SJCRH30 (cell line): ENCODE measurements at regions not wholly inside any gene's neighbourhood (a gene's known extent, or its start where the extent isn't known, plus 50 kb on each side); places are given as distances from the start of the nearest gene placed in this dataset.

Source experiments
- DNase-seq, 2 experiments: peaks; one replicate each; pipeline ENCODE4 v3.0.0-alpha.2; 2015 to 2020
- H3K27ac ChIP-seq: fragments of 250-450 bp; sonication (Bioruptor Pico); 2 replicates; pipeline ENCODE4 v1.5.1; 2020; ENCODE audit warnings: mild to moderate bottlenecking, moderate library complexity
- H3K27me3 ChIP-seq: fragments of 250-450 bp; sonication (Bioruptor Pico); 2 replicates; pipeline ENCODE4 v1.5.1; 2020; ENCODE audit warnings: mild to moderate bottlenecking, moderate library complexity
- H3K36me3 ChIP-seq: fragments of 250-450 bp; sonication (Bioruptor Pico); 2 replicates; pipeline ENCODE4 v1.5.1; 2020; ENCODE audit warnings: mild to moderate bottlenecking, moderate library complexity
- H3K4me1 ChIP-seq: fragments of 250-450 bp; sonication (Bioruptor Pico); 2 replicates; pipeline ENCODE4 v1.5.1; 2020; ENCODE audit warnings: mild to moderate bottlenecking, moderate library complexity
- H3K4me3 ChIP-seq: fragments of 250-450 bp; sonication (Bioruptor Pico); 2 replicates; pipeline ENCODE4 v1.5.1; 2020; ENCODE audit warnings: mild to moderate bottlenecking, moderate library complexity
- H3K9me3 ChIP-seq: fragments of 250-450 bp; sonication (Bioruptor Pico); replicated peaks from 2 replicates; pipeline ENCODE4 v1.5.1; 2020; ENCODE audit warnings: mild to moderate bottlenecking, moderate library complexity

GRCh38 chr21:39124681-39125251 is 58.5 kb downstream of the PSMG1 start:
- Histone ChIP-seq H3K27me3 (no peaks in the 10 kb centered on the region; the same call in 1 of the 2 replicates), H3K27ac (no peak overlapping the region), H3K4me1 (no peaks in the 10 kb centered on the region), H3K4me3 (no peak overlapping the region), H3K9me3 (no peaks in the 10 kb centered on the region), H3K36me3 (no peaks in the 10 kb centered on the region)
- no peak for DNase-seq

- no peak overlapping the region for H3K27ac ChIP-seq
- H3K9me3 ChIP-seq, result no peaks in the 10 kb centered on the region
- H3K4me1 ChIP-seq, result no peaks in the 10 kb centered on the region
- DNase-seq, result no peak
- no peaks in the 10 kb centered on the region; the same call in 1 of the 2 replicates for H3K27me3 ChIP-seq
- no peak overlapping the region for H3K4me3 ChIP-seq
- H3K36me3 ChIP-seq, result no peaks in the 10 kb centered on the region
These were observed 59.9 kb downstream of the PSMG1 start for GRCh38 chr21:39123375-39123774.

- H3K27ac ChIP-seq, result no peak overlapping the region
- no peaks in the 10 kb centered on the region for H3K9me3 ChIP-seq
- DNase-seq, result no peak
- H3K4me3 ChIP-seq, result no peak overlapping the region
- H3K36me3 ChIP-seq, result no peaks in the 10 kb centered on the region
- no peaks in the 10 kb centered on the region; the same call in 1 of the 2 replicates for H3K27me3 ChIP-seq
- H3K4me1 ChIP-seq, result no peaks in the 10 kb centered on the region
These were observed 61.5 kb downstream of the PSMG1 start for GRCh38 chr21:39121600-39122355.

GRCh38 chr21:39120876-39121599 is 62.2 kb downstream of the PSMG1 start:
- no peak for DNase-seq
- H3K9me3 ChIP-seq, result no peaks in the 10 kb centered on the region

GRCh38 chr21:39119891-39120290 is 63.4 kb downstream of the PSMG1 start:
- H3K36me3 ChIP-seq, result no peaks in the 10 kb centered on the region
- H3K4me3 ChIP-seq, result no peak overlapping the region
- no peak for DNase-seq
- H3K27me3 ChIP-seq, result no peaks in the 10 kb centered on the region
- no peaks in the 10 kb centered on the region for H3K9me3 ChIP-seq
- H3K4me1 ChIP-seq, result no peaks in the 10 kb centered on the region
- no peak overlapping the region for H3K27ac ChIP-seq

More at GRCh38 chr21:39120876-39121599, 62.2 kb downstream of the PSMG1 start:
- Histone ChIP-seq H3K27ac (no peak overlapping the region), H3K36me3 (no peaks in the 10 kb centered on the region), H3K27me3 (no peaks in the 10 kb centered on the region), H3K4me1 (no peaks in the 10 kb centered on the region), H3K4me3 (no peak overlapping the region)

- H3K27me3 ChIP-seq, result no peaks in the 10 kb centered on the region
- H3K36me3 ChIP-seq, result no peaks in the 10 kb centered on the region
- no peak for DNase-seq
- H3K4me1 ChIP-seq, result no peaks in the 10 kb centered on the region
- no peaks in the 10 kb centered on the region for H3K9me3 ChIP-seq
- no peak overlapping the region for H3K4me3 ChIP-seq
- no peak overlapping the region for H3K27ac ChIP-seq
These were observed 64.5 kb downstream of the PSMG1 start for GRCh38 chr21:39118604-39119215.

- Histone ChIP-seq H3K27ac (no peak overlapping the region), H3K4me3 (no peak overlapping the region), H3K9me3 (no peaks in the 10 kb centered on the region), H3K36me3 (no peaks in the 10 kb centered on the region), H3K4me1 (no peaks in the 10 kb centered on the region), H3K27me3 (no peaks in the 10 kb centered on the region)
- DNase-seq, result no peak
These were observed 65.2 kb downstream of the PSMG1 start for GRCh38 chr21:39118061-39118460.

- no peak overlapping the region for H3K4me3 ChIP-seq
- H3K27ac ChIP-seq, result no peak overlapping the region
- no peak for DNase-seq
- H3K4me1 ChIP-seq, result no peaks in the 10 kb centered on the region
- no peaks in the 10 kb centered on the region for H3K27me3 ChIP-seq
- H3K36me3 ChIP-seq, result no peaks in the 10 kb centered on the region
- no peaks in the 10 kb centered on the region for H3K9me3 ChIP-seq
These were observed 65.7 kb downstream of the PSMG1 start for GRCh38 chr21:39117440-39117970.

- no peaks in the 10 kb centered on the region for H3K9me3 ChIP-seq
- H3K27ac ChIP-seq, result no peak overlapping the region
These were observed 66.4 kb downstream of the PSMG1 start for GRCh38 chr21:39116761-39117439.

GRCh38 chr21:39115576-39116235 is 67.5 kb downstream of the PSMG1 start:
- no peak overlapping the region for H3K27ac ChIP-seq
- no peaks in the 10 kb centered on the region for H3K36me3 ChIP-seq
- H3K4me1 ChIP-seq, result no peaks in the 10 kb centered on the region
- no peak overlapping the region for H3K4me3 ChIP-seq
- H3K9me3 ChIP-seq, result no peaks in the 10 kb centered on the region
- H3K27me3 ChIP-seq, result no peaks in the 10 kb centered on the region
- no peak for DNase-seq

More at GRCh38 chr21:39116761-39117439, 66.4 kb downstream of the PSMG1 start:
- no peaks in the 10 kb centered on the region for H3K36me3 ChIP-seq
- H3K4me3 ChIP-seq, result no peak overlapping the region
- DNase-seq, result no peak
- H3K4me1 ChIP-seq, result no peaks in the 10 kb centered on the region
- no peaks in the 10 kb centered on the region for H3K27me3 ChIP-seq

GRCh38 chr21:39114871-39115575 is 68.2 kb downstream of the PSMG1 start:
- H3K27me3 ChIP-seq, result no peaks in the 10 kb centered on the region
- H3K27ac ChIP-seq, result no peak overlapping the region
- no peaks in the 10 kb centered on the region for H3K36me3 ChIP-seq
- H3K9me3 ChIP-seq, result no peaks in the 10 kb centered on the region
- no peak overlapping the region for H3K4me3 ChIP-seq
- DNase-seq, result no peak
- no peaks in the 10 kb centered on the region for H3K4me1 ChIP-seq

GRCh38 chr21:39111931-39112550 is 71.2 kb downstream of the PSMG1 start:
- H3K4me3 ChIP-seq, result no peak overlapping the region
- no peaks in the 10 kb centered on the region for H3K27me3 ChIP-seq
- H3K36me3 ChIP-seq, result no peaks in the 10 kb centered on the region
- no peak overlapping the region for H3K27ac ChIP-seq
- DNase-seq, result no peak
- no peaks in the 10 kb centered on the region for H3K9me3 ChIP-seq
- H3K4me1 ChIP-seq, result no peaks in the 10 kb centered on the region

- H3K4me3 ChIP-seq, result no peak overlapping the region
- no peaks in the 10 kb centered on the region for H3K4me1 ChIP-seq
- H3K27me3 ChIP-seq, result no peaks in the 10 kb centered on the region
- H3K9me3 ChIP-seq, result no peaks in the 10 kb centered on the region
- H3K27ac ChIP-seq, result no peak overlapping the region
- no peaks in the 10 kb centered on the region for H3K36me3 ChIP-seq
- no peak for DNase-seq
These were observed 72.8 kb downstream of the PSMG1 start for GRCh38 chr21:39110431-39110830.
